ENCODE measurements at regions not wholly inside any gene's neighbourhood (a gene's known extent, or its start where the extent isn't known, plus 50 kb on each side); places are given as distances from the start of the nearest gene placed in this dataset.
"Not testable (repeated sequence)": the region's sequence is repeated elsewhere in the genome, so short reads cannot be mapped to it uniquely, and the experiment has no call there.

DNA sequence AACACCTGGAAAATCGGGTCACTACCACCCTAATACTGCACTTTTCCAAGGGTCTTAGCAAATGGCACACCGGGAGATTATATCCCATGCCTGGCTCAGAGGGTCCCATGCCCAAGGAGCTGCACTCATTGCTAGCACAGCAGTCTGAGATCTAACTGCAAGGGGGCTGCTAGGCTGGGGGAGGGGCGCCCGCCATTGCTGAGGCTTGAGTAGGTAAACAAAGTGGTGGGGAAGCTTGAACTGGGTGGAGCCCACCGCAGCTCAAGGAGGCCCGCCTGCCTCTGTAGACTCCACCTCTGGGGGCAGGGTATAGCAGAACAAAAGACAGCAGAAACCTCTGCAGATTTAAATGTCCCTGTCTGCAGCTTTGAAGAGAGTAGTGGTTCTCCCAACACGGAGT lies 1047.0 kb upstream of the EDIL3 start:
- TF ChIP-seq, protein P1, sequence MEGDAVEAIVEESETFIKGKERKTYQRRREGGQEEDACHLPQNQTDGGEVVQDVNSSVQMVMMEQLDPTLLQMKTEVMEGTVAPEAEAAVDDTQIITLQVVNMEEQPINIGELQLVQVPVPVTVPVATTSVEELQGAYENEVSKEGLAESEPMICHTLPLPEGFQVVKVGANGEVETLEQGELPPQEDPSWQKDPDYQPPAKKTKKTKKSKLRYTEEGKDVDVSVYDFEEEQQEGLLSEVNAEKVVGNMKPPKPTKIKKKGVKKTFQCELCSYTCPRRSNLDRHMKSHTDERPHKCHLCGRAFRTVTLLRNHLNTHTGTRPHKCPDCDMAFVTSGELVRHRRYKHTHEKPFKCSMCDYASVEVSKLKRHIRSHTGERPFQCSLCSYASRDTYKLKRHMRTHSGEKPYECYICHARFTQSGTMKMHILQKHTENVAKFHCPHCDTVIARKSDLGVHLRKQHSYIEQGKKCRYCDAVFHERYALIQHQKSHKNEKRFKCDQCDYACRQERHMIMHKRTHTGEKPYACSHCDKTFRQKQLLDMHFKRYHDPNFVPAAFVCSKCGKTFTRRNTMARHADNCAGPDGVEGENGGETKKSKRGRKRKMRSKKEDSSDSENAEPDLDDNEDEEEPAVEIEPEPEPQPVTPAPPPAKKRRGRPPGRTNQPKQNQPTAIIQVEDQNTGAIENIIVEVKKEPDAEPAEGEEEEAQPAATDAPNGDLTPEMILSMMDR (IDR thresholded peaks at IDR 0.05): not testable (repeated sequence)
- not testable (repeated sequence) for TF ChIP-seq POLR2A (IDR thresholded peaks at IDR 0.05)
